M059J (cell line): ENCODE measurements at regions not wholly inside any gene's neighbourhood (a gene's known extent, or its start where the extent isn't known, plus 50 kb on each side); places are given as distances from the start of the nearest gene placed in this dataset.

ENCODE experiments used
- DNase-seq: peaks from one replicate; pipeline ENCODE4 v3.0.0-alpha.2; 2012; ENCODE audit warnings: low read depth

GRCh38 chr1:235027076-235027861 lies 101.4 kb downstream of the TOMM20 start:
- no peak for DNase-seq

- DNase-seq = no peak
Measured at GRCh38 chr1:235025422-235025984, 103.1 kb downstream of the TOMM20 start.

- no peak for DNase-seq
Measured at GRCh38 chr1:235024711-235025421, 103.8 kb downstream of the TOMM20 start.

DNA sequence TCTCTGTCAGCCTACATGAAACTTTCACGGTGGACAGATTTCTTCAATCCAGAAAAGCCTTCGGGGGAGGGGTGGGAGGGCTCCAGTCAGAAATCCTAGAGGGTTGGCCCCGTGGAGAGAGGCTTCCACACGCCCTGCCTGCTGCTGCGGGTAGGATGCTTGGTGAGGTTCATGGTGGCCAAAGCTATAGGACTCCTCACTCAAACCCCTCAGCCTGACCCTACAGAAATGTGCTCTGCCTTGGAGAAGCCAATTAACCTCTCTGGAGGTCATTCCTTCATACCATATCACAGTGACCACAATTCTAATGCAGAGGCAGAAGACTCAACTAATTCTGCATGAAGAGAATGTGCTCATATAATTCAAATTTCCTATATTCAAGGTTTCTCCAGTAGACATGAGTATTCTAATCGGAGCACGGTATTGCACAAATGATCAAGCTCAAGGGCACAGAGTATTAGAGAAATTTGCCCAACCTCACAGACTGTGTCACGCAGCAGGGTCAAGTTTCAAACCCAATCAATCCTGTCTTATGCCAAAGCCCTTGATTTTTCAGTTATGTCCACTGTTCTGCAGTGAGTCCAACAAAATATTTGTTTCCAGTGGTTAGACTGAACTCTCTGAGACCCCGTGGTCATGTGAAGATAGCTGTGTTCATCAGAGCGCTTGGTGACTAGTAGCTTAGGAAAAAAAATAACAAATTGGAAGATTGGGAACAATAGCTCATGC lies 104.8 kb downstream of the TOMM20 start:
- DNase-seq = no peak

DNA sequence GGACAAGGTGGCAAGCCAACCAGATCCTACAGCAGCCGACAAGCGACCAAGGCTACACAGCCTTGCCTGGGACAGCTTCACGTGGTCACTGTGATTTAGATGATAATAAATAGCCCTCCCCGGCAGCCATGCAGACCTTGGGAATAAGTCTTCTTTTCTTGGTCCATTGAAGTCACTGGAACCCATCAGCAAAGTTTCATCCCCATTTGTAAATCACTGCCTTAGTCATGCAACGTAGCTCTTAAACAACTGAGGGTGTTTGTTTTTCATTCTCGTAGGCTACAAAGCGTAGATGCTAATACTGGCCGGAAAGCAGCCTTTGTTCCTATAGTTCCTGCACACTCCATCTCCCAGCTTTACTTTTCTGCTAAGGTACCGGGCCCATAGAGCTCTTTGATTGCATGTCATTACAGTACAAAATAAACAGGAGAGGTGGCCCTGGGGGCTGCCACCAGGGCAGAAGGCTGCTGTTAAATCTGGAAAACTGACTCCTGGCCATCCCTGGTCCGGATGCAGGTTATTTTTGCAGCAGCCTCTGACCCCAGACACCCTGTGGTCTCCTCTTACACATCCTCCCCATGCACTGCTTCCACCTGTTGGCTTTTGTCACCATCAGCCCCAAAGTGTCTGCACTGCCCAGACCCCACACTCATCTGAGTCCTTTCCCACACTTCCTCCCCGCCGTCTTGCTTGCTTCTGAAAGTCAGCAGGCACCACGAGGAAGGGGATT lies 105.5 kb downstream of the TOMM20 start:
- DNase-seq = no peak

GRCh38 chr1:235022341-235022980 lies 106.2 kb downstream of the TOMM20 start:
- peak; percentile 40 for DNase-seq

GRCh38 chr1:235021815-235022214 lies 106.8 kb downstream of the TOMM20 start:
- no peak for DNase-seq

GRCh38 chr1:235021321-235021720 lies 107.3 kb downstream of the TOMM20 start:
- no peak for DNase-seq

DNA sequence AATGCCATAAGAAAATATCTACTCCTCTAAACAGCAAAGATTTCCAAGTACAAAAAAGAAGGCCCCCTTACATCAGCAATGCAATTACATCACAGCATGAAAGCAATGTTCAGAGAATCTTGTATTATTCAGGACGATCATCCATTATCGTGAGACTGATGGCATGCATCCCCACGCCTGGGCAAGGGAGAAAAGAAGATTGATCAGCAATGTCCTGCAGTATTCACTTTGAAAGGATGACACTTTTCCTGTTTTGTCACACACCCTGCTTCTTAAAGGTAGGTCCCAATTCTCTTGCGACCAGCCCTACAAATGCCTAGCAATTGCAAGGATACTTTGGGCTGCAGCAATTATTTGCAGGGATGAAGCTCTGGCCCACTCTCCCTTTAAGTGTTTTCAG lies 108.7 kb downstream of the TOMM20 start:
- DNase-seq = no peak

- DNase-seq = peak; percentile 57
Measured at GRCh38 chr1:235019471-235019870, 109.2 kb downstream of the TOMM20 start.

- no peak for DNase-seq
Measured at GRCh38 chr1:235018720-235019444, 109.8 kb downstream of the TOMM20 start.

DNA sequence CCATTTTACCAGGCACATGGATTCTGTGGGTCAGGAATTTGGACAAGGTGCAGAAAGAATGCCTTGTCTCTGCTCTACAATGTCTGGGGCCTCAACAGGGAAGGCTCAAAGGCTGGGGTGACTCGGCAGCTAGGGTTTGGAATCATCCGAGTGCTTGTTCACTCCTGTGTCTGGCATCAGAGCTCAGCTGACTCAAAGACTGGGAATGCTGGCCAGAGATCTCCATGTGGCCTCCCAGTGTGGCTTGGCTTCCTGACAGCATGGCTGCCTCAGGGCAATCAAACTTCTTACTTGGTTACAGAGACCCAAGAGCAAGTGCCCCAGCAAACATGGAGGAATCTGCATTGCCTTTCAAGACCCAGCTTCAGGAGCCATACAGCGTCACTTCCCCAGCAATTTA lies 110.5 kb downstream of the TOMM20 start:
- DNase-seq = peak; percentile 100

- DNase-seq = peak; percentile 47
Measured at GRCh38 chr1:235017719-235018118, 110.9 kb downstream of the TOMM20 start.

- DNase-seq = no peak
Measured at GRCh38 chr1:235017191-235017590, 111.4 kb downstream of the TOMM20 start.

GRCh38 chr1:235015291-235015985 lies 113.2 kb downstream of the TOMM20 start:
- no peak for DNase-seq

DNA sequence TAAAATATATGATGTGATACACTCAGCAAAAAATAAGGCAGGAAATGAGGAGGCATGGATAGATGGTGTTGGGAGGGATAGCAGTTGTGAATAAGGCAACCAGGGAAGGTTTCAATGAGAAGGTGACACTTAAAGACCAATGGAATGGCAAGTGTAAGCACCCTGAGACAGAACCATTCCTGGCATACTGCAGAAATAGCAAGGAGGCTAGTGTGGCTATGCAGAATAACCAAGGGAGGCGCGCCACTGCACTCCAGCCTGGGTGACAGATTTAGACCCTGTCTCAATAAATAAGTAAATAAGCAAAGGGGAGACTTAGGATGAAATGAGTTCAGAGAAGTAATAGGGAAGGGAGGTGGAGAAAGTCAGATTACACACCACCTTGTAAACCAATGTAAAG lies 113.9 kb downstream of the TOMM20 start:
- no peak for DNase-seq

DNA sequence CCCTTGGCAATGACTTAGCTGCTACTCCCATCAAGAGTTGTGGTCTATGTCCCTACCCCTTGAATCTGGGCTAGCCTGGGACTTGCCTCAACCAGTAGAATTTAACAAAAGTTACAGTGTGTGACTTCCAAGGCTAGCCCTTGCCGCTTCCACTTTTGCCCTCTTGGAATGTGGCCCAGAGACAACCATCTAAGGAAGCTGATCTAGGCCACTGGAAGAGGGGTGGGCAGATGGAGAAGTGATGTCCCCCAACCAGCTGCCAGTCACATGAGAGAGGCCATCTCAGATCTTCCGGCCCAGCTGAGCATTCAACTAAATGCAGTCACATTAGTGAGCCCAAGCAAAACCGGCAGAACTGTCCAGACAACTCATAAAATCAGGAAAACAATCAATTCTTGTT lies 115.1 kb downstream of the TOMM20 start:
- DNase-seq = no peak

GRCh38 chr1:235012436-235013210 lies 116.0 kb downstream of the TOMM20 start:
- DNase-seq = no peak
